ENCODE measurements at regions not wholly inside any gene's neighbourhood (a gene's known extent, or its start where the extent isn't known, plus 50 kb on each side); places are given as distances from the start of the nearest gene placed in this dataset.

- TF ChIP-seq POLR2A (IDR thresholded peaks at IDR 0.05; ENCODE audit: low read depth, low read length) (no peak), POLR2AphosphoS5 (IDR thresholded peaks at IDR 0.05; ENCODE audit: insufficient read depth, low read depth, low read length) (no peak), EZH2 (IDR thresholded peaks at IDR 0.05; ENCODE audit: borderline replicate concordance, low read depth, low read length, severe bottlenecking) (no peak), JUN (IDR thresholded peaks at IDR 0.05; ENCODE audit: borderline replicate concordance, insufficient read depth, insufficient read length, low read depth) (no peak)
- TF ChIP-seq, protein P1, sequence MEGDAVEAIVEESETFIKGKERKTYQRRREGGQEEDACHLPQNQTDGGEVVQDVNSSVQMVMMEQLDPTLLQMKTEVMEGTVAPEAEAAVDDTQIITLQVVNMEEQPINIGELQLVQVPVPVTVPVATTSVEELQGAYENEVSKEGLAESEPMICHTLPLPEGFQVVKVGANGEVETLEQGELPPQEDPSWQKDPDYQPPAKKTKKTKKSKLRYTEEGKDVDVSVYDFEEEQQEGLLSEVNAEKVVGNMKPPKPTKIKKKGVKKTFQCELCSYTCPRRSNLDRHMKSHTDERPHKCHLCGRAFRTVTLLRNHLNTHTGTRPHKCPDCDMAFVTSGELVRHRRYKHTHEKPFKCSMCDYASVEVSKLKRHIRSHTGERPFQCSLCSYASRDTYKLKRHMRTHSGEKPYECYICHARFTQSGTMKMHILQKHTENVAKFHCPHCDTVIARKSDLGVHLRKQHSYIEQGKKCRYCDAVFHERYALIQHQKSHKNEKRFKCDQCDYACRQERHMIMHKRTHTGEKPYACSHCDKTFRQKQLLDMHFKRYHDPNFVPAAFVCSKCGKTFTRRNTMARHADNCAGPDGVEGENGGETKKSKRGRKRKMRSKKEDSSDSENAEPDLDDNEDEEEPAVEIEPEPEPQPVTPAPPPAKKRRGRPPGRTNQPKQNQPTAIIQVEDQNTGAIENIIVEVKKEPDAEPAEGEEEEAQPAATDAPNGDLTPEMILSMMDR (IDR thresholded peaks at IDR 0.05; ENCODE audit: extremely low read depth in 1 of 2, insufficient read depth in 1 of 2, low read depth in 1 of 2, low read length in 2 of 2): no peak
These were observed 155.0 kb upstream of the MVB12B start for GRCh38 chr9:126171641-126172040.

Data from endothelial cell of umbilical vein (primary cell).